GM18511 (cell line): ENCODE measurements at regions not wholly inside any gene's neighbourhood (a gene's known extent, or its start where the extent isn't known, plus 50 kb on each side); places are given as distances from the start of the nearest gene placed in this dataset.
A peak's percentile ranks its signal among the peaks of the same experiment; 100 is the strongest.

Experiments
- ATAC-seq: cut with Tn5 transposase; IDR thresholded peaks from one replicate; pipeline ENCODE4 v1.9.1; 2021; ENCODE audit warnings: mild to moderate bottlenecking, moderate library complexity; ENCODE audit not compliant: unreplicated experiment

DNA sequence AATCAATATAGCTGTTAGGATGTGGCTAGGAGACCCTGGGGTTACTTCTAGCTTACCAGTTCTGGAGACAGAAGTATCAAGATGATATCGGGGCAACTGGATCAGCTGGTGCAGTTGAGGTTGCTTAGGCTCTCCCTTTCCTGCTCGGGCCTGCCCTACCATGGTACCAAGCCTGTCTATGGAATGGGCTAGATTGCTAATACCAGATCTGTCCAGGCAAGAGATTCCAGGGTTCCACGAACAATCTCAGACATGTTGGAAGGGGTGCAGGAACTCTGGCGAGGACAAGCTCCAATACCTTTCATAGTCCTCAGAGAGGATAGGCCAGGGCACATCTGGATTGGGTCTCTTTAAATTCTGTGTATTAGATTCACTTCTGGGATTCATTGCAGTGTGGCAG, 53.8 kb downstream of the ADM start:
- no peak for ATAC-seq

- no peak for ATAC-seq
Measured at GRCh38 chr11:10359171-10359570, 54.3 kb downstream of the ADM start.

GRCh38 chr11:10360835-10361234, 56.0 kb downstream of the ADM start:
- no peak for ATAC-seq

- no peak for ATAC-seq
Measured at GRCh38 chr11:10365045-10365444, 60.2 kb downstream of the ADM start.

DNA sequence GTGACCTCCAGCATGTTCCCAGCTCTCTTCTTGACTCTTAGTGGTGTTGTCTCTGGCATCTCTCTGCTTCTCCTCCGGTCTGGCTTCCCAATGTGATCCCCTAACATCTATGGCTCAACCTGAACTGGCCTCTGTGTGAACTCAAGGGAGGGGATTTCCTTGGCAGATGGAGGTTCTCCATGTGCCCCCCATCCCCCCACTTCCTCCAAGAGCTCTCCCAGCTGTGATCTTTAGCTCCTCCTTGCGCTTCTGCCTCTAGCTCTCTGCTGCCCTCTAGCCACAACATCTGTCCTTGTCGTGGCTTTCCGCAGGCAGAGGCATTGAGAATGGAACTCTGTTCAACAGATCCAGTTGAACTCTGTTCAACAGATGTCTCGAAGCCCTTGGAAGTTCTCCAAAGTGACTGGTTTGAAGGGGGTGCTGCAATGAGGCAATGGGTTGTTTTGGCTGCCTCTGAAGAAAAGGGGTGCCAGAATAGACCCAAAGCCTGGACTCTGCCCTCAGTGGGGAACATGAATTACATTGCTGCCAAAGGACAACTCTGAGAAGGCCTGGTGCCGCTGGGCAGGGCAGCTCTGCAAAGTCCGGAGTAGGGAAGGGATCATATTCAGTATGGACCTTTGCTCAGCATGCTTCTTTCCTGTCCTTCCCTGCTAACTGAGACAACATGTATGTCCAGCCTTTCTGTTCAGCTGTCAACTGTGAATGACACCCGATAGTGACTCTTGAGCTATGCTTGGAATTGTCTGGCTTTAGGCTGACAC, 61.9 kb downstream of the ADM start:
- peak; percentile 91 for ATAC-seq

- ATAC-seq, result no peak
Measured at GRCh38 chr11:10371926-10372641, 67.2 kb downstream of the ADM start.

GRCh38 chr11:10373340-10373739, 68.5 kb downstream of the ADM start:
- no peak for ATAC-seq

DNA sequence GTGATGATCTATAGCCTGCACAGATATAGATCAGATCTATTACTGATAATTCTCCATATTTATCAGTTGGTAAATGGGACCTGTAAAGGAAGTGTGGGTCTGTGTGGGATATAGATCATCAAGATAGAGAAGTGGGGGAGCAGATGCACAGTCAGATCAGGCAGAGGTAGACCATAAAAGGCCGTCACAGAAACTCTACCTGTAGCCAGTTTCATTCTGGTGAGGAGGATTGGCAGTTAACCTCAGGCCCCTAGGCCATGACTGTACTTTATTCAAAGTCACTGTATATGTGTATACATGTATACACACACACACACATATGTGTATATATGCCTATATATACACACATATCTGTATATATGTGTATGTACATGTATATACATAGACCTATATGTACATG, 69.1 kb downstream of the ADM start:
- ATAC-seq, result no peak

DNA sequence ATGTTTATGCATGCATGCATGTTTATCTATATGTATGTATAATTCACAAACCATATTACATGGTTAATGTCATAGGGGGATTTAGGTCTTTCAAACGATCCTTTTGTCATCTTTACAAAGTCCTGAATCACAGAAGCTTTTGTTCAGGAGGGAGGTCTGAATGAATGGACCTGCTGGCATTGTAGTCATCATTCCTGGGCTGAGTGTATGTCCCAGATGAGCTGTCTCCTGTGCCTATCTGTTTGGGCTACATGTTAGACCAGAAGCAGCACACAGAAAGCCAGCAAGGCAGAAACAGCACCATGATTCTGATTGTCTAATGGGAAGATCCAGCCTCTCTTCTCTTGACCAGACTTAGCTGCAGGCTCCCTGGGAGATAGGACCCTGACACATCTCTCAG, 69.5 kb downstream of the ADM start:
- no peak for ATAC-seq

GRCh38 chr11:10375280-10375971, 70.6 kb downstream of the ADM start:
- ATAC-seq, result no peak

DNA sequence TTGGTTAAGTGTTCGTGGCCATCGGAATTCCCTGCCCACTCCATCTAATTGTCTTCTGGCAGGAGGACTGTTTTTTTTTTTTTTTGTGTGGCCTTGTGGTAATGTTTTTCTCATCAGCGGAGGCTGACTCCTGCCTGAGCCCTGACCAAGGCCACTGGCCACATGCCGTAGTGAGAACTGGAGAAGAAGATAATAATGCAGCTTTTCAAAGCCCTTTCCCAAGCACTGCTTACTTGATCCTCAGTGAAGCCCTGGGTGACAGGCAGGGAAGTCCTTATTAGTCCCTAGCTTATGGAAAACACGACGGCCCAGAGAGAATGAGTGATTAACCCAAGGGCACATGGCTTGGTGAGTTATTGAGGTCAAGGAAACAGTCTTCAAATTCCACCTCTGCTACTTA, 71.2 kb downstream of the ADM start:
- no peak for ATAC-seq

- no peak for ATAC-seq
Measured at GRCh38 chr11:10377183-10377582, 72.3 kb downstream of the ADM start.

GRCh38 chr11:10378362-10378761, 73.5 kb downstream of the ADM start:
- no peak for ATAC-seq

DNA sequence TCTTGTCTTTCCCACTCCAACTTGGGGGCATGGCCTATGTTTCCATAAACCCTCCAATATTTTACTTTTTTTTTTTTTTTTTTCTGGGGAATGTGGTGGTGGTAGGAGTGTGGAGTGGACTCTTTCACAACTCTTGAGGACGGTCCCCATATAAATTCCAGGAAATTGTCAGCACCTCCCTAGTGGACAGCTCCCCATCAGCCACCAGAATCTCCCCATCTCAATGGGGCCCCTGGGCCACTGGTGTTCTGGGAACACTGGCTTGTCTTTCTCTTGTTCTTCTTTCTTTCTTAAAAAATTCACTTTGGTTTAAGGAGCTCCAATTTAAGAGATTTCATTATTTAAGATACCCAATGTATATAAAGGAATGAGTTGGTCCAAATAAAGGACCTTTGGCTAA, 74.1 kb downstream of the ADM start:
- ATAC-seq, result no peak

DNA sequence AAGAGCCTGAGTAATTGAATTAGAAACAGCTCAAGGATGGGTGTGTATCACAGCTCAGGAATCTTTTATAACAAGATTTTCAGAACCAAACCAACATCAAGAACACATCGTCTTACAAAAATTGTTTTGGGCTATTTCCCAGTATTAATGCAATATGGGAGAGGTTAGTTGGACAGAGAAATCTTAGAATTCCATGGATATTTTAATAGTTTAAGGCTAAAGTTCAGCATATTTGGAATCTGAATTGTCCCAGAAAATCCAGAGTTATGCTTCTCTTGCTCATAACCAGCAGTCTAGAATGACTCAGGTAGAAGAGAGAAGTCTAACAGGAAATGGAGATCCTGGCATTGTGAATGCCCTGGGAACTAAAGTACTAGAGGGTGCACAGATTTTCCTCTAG, 74.6 kb downstream of the ADM start:
- no peak for ATAC-seq

- no peak for ATAC-seq
Measured at GRCh38 chr11:10379871-10380568, 75.0 kb upstream of the AMPD3 start.

- no peak for ATAC-seq
Measured at GRCh38 chr11:10380921-10381320, 74.1 kb upstream of the AMPD3 start.

DNA sequence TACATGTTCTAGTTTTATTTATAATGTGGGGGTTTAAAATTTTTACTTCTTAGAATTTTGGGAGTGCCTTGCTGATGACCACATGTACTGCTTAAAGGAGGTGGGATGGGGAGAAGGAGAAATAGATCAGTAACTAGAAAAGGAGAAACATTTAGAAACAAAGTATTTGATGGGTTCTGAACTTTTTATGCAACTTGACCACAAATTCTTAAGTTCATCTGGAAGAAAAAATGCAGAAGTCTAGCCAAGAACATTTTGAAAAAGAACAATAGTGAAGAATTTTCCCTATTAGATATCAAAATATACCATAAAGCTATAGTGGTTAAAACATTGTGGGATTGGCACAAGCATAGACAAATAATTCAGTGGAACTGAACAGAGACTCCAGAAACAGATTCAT, 73.3 kb upstream of the AMPD3 start:
- ATAC-seq, result no peak

- ATAC-seq, result no peak
Measured at GRCh38 chr11:10382518-10382917, 72.5 kb upstream of the AMPD3 start.

GRCh38 chr11:10385696-10386095, 69.4 kb upstream of the AMPD3 start:
- no peak for ATAC-seq

- ATAC-seq, result no peak
Measured at GRCh38 chr11:10386361-10386760, 68.7 kb upstream of the AMPD3 start.

DNA sequence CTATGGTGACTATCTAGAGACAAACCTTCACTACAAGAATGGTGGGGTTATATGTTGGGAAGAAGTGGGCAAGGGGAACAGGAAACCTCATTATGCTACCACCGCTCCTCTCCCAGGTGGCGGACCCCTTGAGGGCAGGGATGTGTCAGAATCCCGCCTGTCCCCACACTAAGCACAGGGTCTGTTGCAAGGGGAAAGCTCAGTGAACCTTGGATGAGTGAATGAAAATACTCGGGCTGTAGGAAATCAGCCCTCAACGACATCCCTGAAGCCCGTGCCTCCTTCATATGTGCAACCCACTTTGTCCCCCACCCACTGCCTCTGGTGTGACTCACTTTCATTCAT, 68.2 kb upstream of the AMPD3 start:
- no peak for ATAC-seq
